ENCODE measurements at regions not wholly inside any gene's neighbourhood (a gene's known extent, or its start where the extent isn't known, plus 50 kb on each side); places are given as distances from the start of the nearest gene placed in this dataset.
"Not testable (repeated sequence)": the region's sequence is repeated elsewhere in the genome, so short reads cannot be mapped to it uniquely, and the experiment has no call there.

DNA sequence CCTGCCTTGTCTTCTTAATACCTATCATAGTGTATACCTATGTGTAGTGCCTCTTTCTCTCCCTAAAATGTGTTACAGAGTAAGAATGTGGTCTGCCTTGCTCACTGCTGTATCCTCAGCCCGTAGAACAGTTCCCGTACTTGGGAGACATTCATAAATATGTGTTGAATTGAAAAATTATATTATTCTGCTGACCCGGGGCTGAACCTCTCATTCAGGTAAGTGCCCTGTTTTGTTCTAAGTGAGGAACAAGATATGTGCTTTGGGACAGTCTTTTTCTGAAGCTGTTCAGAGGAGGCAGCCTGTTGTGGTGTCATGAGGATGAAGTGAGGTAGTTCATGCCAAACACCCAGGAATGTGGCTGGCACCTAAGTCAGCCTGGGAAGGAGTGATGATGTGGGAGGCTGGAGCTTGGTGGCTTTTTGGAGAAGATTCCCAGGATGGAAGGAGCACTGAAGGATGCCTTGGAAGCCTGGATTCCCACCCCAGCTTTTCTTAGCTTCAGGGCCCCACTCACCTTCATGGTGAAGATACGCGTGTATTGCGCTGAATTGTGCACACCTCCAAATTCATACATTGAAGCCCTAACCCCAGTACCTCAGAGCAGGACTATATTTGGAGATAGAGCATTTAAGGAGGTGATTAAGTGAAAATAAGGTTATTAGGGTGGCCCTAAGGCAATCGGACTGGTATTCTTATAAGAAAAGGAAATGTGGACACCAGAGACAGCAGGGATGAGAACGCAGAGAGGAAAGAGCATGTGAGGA, 166.3 kb downstream of the DDX1 start:
- peaks cover 0 to 6% (median 0%) of the 10 kb centered on the region in 4 donors for H3K9me3 ChIP-seq
- intact Hi-C loops (cut with DNase I) = no loop called here
- no peak overlapping the region for H3K4me3 ChIP-seq
- peaks cover 4 to 13% (median 7%) of the 10 kb centered on the region in 4 donors for H3K4me1 ChIP-seq
- no peaks in the 10 kb centered on the region for H3K36me3 ChIP-seq
- TF ChIP-seq CTCF (IDR thresholded peaks at IDR 0.05) (no peak), EP300 (IDR thresholded peaks at IDR 0.05) (no peak), POLR2AphosphoS5 (IDR thresholded peaks at IDR 0.05) (no peak), POLR2A (IDR thresholded peaks at IDR 0.05; ENCODE audit: low read depth) (no peak)
- H3K27me3 ChIP-seq = no peaks in the 10 kb centered on the region
- 92% methylated on average over 8 of the region's 8 CpGs for WGBS
- DNase-seq (ENCODE audit: extremely low spot score) = no peak
- no peak overlapping the region for H3K27ac ChIP-seq (replicated peaks in 1 of 4)

GRCh38 chr2:15758848-15759247, 167.2 kb downstream of the DDX1 start:
- WGBS = 87% methylated on average over 6 of the region's 7 CpGs
- H3K4me1 ChIP-seq = peaks cover 4 to 13% (median 7%) of the 10 kb centered on the region in 4 donors
- no peak for TF ChIP-seq POLR2A (IDR thresholded peaks at IDR 0.05; ENCODE audit: low read depth)
- no peak for TF ChIP-seq EP300 (IDR thresholded peaks at IDR 0.05)
- TF ChIP-seq POLR2AphosphoS5 (IDR thresholded peaks at IDR 0.05) = no peak
- TF ChIP-seq CTCF (IDR thresholded peaks at IDR 0.05) = no peak
- DNase-seq (ENCODE audit: extremely low spot score) = no peak
- no peaks in the 10 kb centered on the region for H3K36me3 ChIP-seq
- H3K9me3 ChIP-seq = peaks cover 0 to 6% (median 0%) of the 10 kb centered on the region in 4 donors
- H3K4me3 ChIP-seq = no peak overlapping the region
- intact Hi-C loops (cut with DNase I) = no loop called here
- no peaks in the 10 kb centered on the region for H3K27me3 ChIP-seq
- H3K27ac ChIP-seq (replicated peaks in 1 of 4) = no peak overlapping the region

- Histone ChIP-seq H3K27me3 (no peaks in the 10 kb centered on the region), H3K36me3 (no peaks in the 10 kb centered on the region), H3K9me3 (peaks cover 0 to 6% (median 0%) of the 10 kb centered on the region in 4 donors), H3K4me3 (no peak overlapping the region), H3K4me1 (peaks cover 4 to 11% (median 6%) of the 10 kb centered on the region in 4 donors), H3K27ac (replicated peaks in 1 of 4) (no peak overlapping the region)
- WGBS = 89% methylated on average over 1 of the region's 1 CpG
- TF ChIP-seq CTCF (IDR thresholded peaks at IDR 0.05) (no peak), EP300 (IDR thresholded peaks at IDR 0.05) (no peak), POLR2AphosphoS5 (IDR thresholded peaks at IDR 0.05) (no peak), POLR2A (IDR thresholded peaks at IDR 0.05; ENCODE audit: low read depth) (no peak)
- DNase-seq (ENCODE audit: extremely low spot score) = no peak
- intact Hi-C loops (cut with DNase I) = no loop called here
Measured at GRCh38 chr2:15759385-15759784, 167.7 kb downstream of the DDX1 start.

GRCh38 chr2:15759791-15760190, 168.1 kb downstream of the DDX1 start:
- intact Hi-C loops (cut with DNase I); H3K4me3 ChIP-seq; H3K27me3 ChIP-seq; H3K9me3 ChIP-seq; H3K27ac ChIP-seq (replicated peaks in 1 of 4); DNase-seq (ENCODE audit: extremely low spot score); H3K4me1 ChIP-seq; H3K36me3 ChIP-seq: not testable (repeated sequence)
- WGBS = 96% methylated on average over 4 of the region's 4 CpGs

DNA sequence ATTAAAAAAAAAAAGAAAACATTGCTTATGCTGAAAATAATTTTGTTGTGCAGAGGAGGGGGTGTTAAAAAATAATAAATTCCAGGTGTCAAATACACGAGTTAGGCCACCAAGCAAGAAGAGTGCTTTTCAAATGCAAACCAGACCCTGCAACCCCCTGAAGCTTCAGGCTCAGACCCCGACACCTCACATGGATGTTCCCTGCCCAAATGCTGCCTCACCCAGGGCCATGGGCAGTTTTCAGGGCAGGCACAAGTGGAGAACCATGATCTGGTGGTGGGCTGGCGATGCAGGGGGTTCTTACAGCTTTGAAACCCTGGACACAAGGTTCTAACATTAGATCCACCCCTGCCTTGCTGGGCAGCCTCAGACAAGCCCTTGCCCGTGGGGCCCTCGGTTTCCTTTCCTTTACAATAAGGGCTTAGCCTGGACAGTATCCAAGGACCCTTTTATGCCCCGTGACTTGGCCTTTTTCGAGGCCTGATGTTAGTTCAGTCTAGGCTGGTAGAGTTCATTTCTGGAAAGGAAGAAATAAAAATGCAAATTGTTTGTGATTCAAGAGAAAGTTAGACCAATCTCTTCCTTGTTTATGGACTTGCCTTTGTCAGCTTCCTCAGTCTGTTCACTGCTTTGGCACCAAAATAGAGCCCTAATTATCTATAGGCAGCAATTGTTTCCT, 168.7 kb downstream of the DDX1 start:
- Histone ChIP-seq H3K27me3 (no peaks in the 10 kb centered on the region), H3K4me3 (no peak overlapping the region), H3K9me3 (peaks cover 0 to 6% (median 0%) of the 10 kb centered on the region in 4 donors), H3K36me3 (no peaks in the 10 kb centered on the region), H3K4me1 (peaks cover 0 to 1% (median under 1%) of the 10 kb centered on the region in 4 donors), H3K27ac (replicated peaks in 1 of 4) (no peak overlapping the region)
- WGBS = 72% methylated on average over 7 of the region's 7 CpGs
- intact Hi-C loops (cut with DNase I) = no loop called here
- TF ChIP-seq POLR2AphosphoS5 (IDR thresholded peaks at IDR 0.05) (no peak), CTCF (IDR thresholded peaks at IDR 0.05) (no peak), POLR2A (IDR thresholded peaks at IDR 0.05; ENCODE audit: low read depth) (no peak), EP300 (IDR thresholded peaks at IDR 0.05) (no peak)
- no peak for DNase-seq (ENCODE audit: extremely low spot score)

Measured in esophagus muscularis mucosa (tissue), 4 donors.